HuH-7 (cell line): ENCODE measurements at regions not wholly inside any gene's neighbourhood (a gene's known extent, or its start where the extent isn't known, plus 50 kb on each side); places are given as distances from the start of the nearest gene placed in this dataset.

Experiments used
- DNase-seq: peaks from one replicate; pipeline ENCODE4 v3.0.0; 2011; ENCODE audit warnings: low spot score

DNA sequence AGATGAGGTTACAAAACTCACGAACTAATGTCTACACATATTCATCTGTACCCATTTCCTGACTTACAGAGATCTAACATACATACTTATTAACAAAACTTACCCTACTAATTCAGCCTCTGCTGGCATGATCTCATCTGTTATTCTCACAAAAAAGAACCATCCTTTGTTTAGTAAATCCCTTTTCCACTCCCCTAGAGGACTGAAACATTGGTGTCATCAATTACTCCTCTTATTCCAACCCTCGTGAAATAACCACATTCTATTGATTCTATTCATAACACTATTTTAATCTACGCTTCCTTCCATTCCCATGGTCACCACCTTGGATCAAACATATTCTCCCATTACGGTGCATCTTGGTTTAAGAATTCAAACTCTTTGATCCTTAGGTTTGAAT lies 505.9 kb downstream of the SI start:
- no peak for DNase-seq

DNA sequence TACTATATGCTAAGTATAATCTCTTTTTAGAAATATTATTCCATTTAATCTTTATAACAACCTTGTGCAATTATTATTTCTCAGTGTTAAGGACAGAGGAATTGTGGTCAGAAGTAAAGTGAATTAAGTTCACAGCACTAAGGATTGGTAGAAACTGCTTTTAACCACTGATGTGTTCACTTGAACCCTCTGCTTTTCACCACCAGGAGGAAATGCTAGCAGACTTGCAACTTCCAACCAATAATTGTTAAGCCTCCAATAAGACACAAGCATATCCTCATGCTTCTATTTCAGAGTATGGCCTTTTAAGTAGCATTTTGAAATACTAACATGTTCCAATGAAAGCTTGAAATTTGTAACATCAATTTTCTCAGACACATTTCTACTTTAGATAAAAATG lies 527.4 kb downstream of the SI start:
- DNase-seq: no peak

DNA sequence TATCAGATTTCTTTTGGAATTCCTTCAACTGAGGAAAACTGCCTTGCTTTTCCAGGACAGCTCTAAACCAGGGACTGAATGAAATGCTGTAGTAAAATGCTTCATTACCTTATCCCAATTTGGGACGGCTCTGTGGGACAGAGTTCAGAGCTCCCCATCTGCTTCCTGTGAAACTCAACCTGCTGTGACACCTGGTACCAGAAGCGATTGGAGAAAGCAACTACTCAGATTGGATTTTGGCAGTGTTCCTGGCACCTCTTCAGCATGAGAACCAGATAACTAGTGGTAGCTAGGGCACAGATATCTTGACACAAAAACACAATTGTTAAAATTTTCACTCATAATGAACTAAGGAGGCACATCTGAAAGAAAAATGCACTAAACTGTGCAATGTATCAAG lies 539.1 kb downstream of the SI start:
- DNase-seq: no peak

DNA sequence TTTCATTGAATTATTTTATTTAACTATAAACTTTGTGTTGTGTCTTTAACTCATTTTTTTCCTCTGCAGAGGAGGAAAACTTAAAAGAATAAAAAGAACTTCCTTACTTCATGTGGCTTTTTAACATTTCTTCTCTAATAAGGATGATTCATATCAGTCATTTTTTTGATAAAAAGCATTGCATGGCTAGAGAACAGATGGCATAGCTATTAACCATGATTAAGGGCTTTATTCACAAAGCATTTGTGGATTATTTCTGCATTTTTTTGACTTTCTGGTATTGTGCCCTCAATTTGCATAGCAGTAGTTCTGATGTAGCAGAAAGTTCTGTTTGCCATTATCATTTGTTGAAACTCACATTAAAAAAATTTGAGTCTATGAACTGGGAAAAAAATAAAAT lies 540.8 kb downstream of the SI start:
- DNase-seq: no peak

DNA sequence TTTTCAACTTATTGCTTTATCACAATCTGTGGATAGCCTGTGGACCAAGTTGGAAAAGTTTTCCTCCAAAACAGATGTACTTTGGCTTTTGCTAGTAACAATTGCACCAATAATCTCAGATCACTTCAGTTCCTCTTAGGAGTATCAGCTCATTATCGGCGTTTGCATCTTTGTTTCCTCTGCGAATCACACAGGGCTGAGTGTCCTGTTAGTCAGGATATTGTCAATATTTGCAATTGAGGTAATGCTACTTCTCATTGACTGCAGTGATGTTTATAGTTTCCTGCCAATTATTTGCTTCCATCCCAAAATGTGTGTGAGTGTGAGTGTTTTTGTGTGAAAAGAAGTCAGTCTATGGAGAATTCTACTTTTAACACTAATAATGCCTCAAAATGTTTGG lies 545.0 kb downstream of the SI start:
- no peak for DNase-seq

GRCh38 chr3:164526250-164526649 lies 552.0 kb downstream of the SI start:
- DNase-seq: no peak

DNA sequence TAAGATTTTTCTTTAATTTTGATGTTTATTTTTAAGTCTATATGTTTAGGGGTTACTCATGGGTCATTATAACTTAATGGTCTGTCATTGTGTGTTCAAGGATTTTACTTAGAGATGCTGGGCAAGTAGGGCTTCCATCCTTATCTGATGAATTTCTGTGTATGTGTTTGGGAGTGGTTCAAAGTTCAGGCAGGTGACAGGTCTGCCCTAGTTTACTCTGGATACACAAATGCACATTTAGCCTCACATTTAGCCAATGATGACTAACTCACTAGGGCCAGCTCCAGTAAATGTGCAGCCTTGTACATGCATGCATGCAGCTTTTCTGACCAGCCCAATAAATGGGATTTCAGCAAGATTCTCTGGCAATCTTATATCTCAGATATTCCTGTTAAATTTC lies 554.1 kb downstream of the SI start:
- DNase-seq: peak; percentile 10

DNA sequence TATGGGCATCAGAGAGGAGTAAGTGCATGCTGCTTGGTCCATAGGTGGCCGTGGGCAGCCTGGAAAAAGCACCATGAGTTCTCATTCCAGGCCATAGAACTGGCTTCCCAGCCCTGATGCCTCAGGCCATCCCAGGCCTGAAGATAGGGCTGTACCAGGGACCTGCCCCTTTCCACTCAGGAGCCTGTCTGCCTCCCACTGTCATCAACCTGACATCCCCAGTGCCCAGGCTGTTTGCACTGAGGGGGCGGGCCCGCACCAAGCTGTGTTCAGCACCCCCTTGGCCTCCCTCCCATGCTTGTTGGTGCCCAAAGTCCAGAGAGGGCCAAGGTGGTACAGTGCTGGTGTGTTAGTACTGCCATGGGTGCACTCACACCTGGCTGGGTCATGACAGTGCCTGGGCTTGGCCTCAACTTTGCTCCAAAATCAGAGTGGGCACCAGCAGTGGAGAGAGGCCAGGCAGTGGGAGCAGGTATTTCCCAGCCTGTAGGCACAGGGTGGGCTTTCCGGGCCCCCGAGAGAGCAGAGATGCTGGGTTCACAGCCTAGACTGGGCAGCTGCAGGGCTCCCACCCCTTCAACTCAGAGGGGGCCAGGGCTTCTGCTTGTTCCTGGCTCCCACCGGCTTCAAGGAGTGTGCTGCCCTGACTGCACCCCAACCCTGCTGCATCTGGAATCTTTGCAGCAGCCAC lies 556.1 kb downstream of the SI start:
- DNase-seq: no peak

DNA sequence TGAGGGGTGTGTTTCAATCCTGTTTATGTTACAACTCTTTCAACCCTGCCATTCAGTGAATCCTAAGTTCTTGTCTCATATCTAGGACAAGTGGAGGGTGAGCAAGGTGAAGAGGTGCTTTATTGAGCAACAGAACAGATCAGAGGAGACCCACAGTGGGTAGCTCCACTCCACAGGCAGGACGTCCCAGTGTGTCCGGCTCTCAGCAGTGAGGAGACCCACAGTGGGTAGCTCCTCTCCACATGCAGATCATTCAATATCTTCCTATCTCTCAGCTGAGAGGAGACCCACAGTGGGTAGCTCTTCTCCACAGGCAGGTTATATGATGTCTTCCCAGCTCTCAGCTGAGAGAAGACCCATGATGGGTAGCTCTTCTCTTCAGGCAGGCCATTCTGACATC lies 556.7 kb downstream of the SI start:
- no peak for DNase-seq

GRCh38 chr3:164521139-164521538 lies 557.2 kb downstream of the SI start:
- DNase-seq: no peak

GRCh38 chr3:164515256-164515655 lies 563.0 kb downstream of the SI start:
- no peak for DNase-seq

DNA sequence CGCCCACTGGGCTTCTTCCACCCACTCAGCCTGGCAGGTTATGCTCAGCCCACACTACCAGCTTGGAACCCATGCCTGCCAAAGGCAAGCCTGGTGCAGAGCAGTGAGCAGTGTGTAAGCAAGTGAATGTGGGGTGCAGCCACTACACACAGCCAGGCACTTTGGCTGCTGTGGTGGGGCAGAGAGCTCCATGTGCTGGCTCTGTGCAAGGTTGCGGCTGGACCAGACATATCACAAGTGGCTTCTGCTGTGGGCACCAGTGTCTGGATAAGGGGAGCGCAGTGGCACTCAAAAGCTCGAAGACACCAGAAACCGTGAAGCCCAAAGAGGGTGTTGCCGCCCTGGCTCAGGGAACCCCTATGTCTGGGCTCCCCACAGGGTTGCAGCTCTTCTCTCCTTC lies 563.7 kb downstream of the SI start:
- no peak for DNase-seq

DNA sequence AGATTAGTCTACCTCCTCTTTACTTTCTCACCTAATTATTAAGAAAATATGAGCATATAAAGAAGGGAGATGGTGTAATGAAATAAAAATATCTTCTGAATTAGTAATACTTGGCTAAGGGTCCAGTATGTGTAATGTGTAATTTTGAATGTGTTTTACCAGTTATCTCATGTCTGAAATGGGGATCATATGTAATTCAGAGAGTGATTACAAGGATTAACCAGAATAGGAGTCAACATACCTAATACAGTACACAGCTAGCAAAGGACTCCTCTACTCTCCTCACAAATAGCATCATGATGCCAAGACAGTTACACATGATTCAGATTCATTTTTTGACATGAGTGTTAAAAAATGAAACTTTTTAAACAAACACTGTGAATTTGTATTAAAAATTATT lies 570.4 kb downstream of the SI start:
- no peak for DNase-seq

DNA sequence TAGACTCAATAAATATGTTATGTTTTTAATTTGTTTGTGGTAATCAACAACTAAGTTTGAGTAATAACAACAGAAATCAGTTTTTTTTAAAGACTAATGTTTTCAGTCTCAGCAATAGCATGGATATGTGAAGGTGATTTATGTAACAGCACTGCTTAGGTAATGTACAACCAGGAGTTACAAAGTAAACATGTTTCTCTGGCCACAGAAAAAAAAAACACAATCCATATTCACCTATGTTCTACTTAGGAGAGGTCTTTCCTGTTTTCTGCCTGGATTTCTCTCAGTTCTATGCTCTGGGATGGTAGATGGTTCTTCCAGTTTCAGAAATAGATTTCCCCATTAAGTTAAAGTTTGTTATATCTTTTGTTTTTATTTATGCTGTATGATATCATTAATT lies 579.4 kb downstream of the SI start:
- peak; percentile 6 for DNase-seq

DNA sequence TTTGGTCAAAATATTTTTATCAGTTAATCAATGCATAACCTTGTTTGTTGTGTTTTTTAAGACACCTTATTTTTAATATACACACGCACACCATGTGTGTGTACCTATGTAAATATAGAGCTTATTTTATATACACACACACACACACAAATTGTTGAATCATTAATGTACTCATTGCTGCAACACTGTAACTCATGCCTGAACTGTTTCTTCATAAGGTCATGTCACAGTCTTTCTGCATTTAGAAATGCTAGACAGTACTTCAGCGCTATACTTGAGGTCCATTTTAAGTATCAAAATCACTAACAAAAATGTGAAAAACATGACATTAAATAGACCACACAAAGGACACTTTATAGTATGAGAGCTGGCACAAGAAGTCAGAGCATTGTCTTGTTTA lies 589.4 kb downstream of the SI start:
- DNase-seq: no peak

- DNase-seq: no peak
Observed at GRCh38 chr3:164486150-164486549, 592.1 kb downstream of the SI start.

DNA sequence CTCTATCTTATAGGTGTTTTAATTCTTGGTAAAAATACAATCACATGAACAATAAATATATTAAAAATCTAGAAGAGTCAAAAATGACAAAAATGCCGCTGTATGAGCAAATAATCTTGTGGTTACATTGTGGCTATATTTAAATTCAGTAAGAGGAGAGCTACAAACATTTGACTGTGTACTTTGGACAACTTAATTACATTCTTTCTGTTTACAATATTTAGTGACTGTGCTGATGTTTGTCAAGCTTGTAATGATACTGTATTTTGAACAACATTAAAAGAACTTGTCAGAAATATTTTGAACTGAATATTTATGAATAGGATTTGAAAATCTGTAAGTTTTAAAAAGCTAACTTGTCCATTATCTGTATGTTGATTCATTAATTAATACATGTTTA lies 598.3 kb downstream of the SI start:
- DNase-seq: no peak

- no peak for DNase-seq
Observed at GRCh38 chr3:164479406-164479805, 598.9 kb downstream of the SI start.

- no peak for DNase-seq
Observed at GRCh38 chr3:164478323-164478722, 600.0 kb downstream of the SI start.

- DNase-seq: no peak
Observed at GRCh38 chr3:164477403-164477802, 600.9 kb downstream of the SI start.

- no peak for DNase-seq
Observed at GRCh38 chr3:164476631-164477030, 601.7 kb downstream of the SI start.

GRCh38 chr3:164470471-164470870 lies 607.8 kb downstream of the SI start:
- DNase-seq: no peak

DNA sequence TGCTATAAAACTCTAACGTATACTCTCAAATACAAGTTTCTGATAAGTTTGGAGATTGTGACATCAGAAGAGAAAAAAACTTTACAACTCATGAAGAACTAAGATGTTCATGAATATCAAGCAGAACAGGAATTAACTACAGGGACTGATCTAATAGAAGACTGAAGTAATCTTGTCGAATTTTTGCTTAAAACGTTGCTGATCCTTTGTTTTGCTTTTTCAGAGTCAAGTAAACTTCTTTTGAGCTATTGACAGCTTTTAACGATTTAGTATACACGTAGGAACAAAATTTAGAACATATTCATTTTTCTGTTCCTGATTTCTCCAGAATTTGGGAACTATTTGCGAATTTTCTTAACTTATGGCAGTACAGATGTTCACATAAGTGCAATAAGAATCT lies 610.2 kb downstream of the SI start:
- no peak for DNase-seq

DNA sequence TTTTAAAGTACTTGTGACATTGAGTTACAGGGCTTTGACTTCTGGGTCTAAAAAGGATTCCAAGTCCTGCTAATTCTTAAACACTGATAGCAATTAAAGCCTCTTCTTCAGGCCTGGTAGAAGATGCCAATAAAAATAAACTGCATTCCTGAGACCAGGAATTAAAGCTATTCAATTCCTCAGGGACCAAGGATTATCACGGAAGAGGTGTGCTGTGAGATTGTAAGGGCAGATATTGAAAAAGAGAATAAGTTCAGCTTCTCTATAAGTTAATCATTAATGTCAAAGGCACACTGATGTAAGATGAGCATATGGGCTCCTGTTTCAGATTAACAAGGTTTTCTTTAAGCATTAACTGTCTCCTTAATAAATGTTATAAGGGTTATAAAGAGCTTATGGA lies 611.3 kb downstream of the SI start:
- no peak for DNase-seq

DNA sequence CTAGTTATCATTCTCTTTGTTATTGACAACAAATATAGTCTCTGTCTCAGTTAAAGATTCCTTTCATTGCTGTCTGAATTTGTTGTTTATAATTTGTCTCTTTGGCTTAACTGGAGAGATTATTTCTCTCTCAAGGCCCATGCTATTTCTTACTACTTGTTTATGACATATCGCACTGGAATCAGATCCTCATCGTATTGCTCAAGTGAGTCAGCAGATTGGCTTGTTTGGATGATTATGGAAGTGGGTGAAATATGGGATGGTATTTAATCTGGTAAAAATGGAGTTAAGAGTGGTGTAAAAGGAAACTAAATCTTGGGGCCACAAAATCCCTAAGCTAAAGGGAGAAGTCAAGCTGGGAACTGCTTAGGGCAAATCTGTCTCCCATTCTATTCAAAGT lies 613.1 kb downstream of the SI start:
- no peak for DNase-seq
